Activated CD4-positive, alpha-beta T cell treated with anti-CD3 and anti-CD28 coated beads for 36 hours (primary cell): ENCODE measurements at regions not wholly inside any gene's neighbourhood (a gene's known extent, or its start where the extent isn't known, plus 50 kb on each side); places are given as distances from the start of the nearest gene placed in this dataset.
"Not testable (repeated sequence)": the region's sequence is repeated elsewhere in the genome, so short reads cannot be mapped to it uniquely, and the experiment has no call there.

ENCODE experiments used
- ATAC-seq: fragments of 200-7000 bp; cut with Tn5 transposase; one replicate; pipeline ENCODE4 v1.10.0; 2021; ENCODE audit warnings: mild to moderate bottlenecking, moderate library complexity
- CTCF ChIA-PET: fragments of 350-600 bp; sonication (Branson Sonifier 250); formaldehyde crosslinking; loops from one replicate; lab custom pipeline; 2021; ENCODE audit warnings: antibody characterized with exemption; lab: Charles Lee
- POLR2A ChIA-PET: fragments of 350-600 bp; sonication (Branson Sonifier 250); formaldehyde crosslinking; loops from one replicate; lab custom pipeline; 2021; ENCODE audit warnings: antibody characterized with exemption, inconsistent platforms; lab: Charles Lee
- DNase-seq: peaks from one replicate; pipeline ENCODE4 v3.0.0-alpha.2; 2020
- H3K27ac Mint-ChIP-seq: one replicate; pipeline ENCODE4 v1.8.0; 2021; ENCODE audit warnings: mixed read lengths
- H3K27me3 Mint-ChIP-seq: one replicate; pipeline ENCODE4 v1.8.0; 2021; ENCODE audit warnings: mixed read lengths
- H3K36me3 Mint-ChIP-seq: one replicate; pipeline ENCODE4 v1.8.0; 2021; ENCODE audit warnings: low read depth, mixed read lengths
- H3K4me1 Mint-ChIP-seq: one replicate; pipeline ENCODE4 v1.8.0; 2021; ENCODE audit warnings: mixed read lengths
- H3K4me3 Mint-ChIP-seq: one replicate; pipeline ENCODE4 v1.8.0; 2021; ENCODE audit warnings: mild to moderate bottlenecking, moderate library complexity, mixed read lengths
- H3K9me3 Mint-ChIP-seq: one replicate; pipeline ENCODE4 v1.8.0; 2021; ENCODE audit warnings: low read depth, mixed read lengths
- intact Hi-C, 2 experiments: fragments of 100-400 bp; cut with DNase I in 1 of 2; cut with micrococcal nuclease in 1 of 2; formaldehyde crosslinking; loops; one replicate each; pipeline versions ENCODE4 v1.14.2 to v1.15.1; 2022 to 2024; cut with DNase I, micrococcal nuclease

DNA sequence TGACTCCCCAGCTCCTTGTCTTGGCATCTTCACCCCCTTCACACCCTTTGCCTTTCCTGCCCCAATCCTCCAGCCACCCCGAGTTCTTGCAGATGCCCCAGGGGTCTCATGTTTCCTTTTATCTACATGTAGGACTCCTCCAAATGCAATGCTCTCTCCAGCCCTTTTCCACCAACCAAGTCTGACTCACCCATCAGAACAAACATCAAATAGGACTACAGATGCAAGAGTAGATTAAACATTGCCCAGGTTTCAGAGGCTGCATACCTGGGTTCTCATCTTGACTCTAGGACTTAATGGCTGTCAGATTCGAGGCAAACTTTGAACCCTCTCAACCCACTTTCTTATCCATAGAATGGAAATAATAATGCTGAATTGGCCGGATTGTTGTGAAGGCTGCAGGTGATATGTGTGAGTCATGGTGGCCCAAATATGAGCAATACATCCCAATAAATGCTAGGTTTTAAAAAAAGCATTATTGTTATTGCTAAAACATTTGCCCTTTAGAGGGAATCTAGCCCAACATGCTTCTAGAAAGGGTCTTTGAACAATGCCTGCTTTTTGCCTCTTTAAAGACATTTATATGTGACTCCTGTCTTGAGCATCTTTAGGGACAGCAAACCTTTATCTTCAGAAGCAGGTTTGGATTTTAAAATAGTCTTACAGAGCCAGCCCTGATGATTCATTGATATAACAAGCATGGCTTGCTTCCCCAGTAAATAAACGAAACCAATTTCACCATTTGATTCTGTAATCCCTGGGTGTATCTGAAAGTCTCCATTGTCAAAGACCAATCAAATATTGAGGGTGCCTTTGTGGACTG lies 310.1 kb downstream of the FOXL1 start:
- H3K36me3 Mint-ChIP-seq: no peaks in the 10 kb centered on the region
- H3K4me1 Mint-ChIP-seq: no peaks in the 10 kb centered on the region
- H3K27ac Mint-ChIP-seq: no peak overlapping the region

DNA sequence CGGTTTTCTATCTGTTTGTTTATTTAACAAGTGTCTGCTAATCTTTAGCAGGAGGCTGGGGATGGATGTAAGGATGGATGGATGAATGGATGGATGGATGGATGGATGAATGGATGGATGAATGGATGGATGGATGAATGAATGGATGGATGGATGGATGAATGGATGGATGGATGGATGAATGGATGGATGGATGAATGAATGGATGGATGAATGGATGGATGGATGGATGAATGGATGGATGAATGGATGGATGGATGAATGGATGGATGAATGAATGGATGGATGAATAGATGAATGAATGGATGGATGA lies 310.7 kb downstream of the FOXL1 start:
- CTCF ChIA-PET, H3K9me3 Mint-ChIP-seq, H3K4me1 Mint-ChIP-seq, H3K4me3 Mint-ChIP-seq, POLR2A ChIA-PET, DNase-seq, H3K36me3 Mint-ChIP-seq, H3K27me3 Mint-ChIP-seq, H3K27ac Mint-ChIP-seq, ATAC-seq, intact Hi-C loops: not testable (repeated sequence)

More for the DNA sequence above, 310.1 kb downstream of the FOXL1 start:
- Mint-ChIP-seq H3K9me3 (no peaks in the 10 kb centered on the region), H3K27me3 (peaks cover 7% of the 10 kb centered on the region), H3K4me3 (no peak overlapping the region)
- ATAC-seq (no peak), DNase-seq (no peak)
- CTCF ChIA-PET: no interaction called here
- intact Hi-C loops: no loop called here
- POLR2A ChIA-PET: no interaction called here

DNA sequence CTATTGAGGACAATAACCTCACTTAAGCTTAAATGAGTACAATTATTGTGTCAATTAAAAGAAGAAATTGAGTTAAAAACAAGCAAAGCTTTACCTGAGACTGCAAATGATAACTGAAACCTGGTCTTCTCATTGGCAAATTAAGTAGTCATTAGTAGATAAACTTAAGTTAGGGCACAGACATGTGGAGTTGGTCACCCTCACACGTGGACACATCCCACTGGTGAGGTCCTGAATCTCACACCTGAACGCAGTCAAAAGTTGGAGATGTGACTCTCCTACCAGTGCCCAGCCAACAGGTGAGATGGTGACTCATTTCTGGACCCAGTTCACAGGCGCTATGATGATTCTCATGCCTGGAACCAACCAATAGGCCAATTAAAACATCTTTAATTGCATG lies 311.6 kb downstream of the FOXL1 start:
- H3K9me3 Mint-ChIP-seq: no peaks in the 10 kb centered on the region
- peaks cover 10% of the 10 kb centered on the region for H3K27me3 Mint-ChIP-seq
- intact Hi-C loops: no loop called here
- DNase-seq (no peak), ATAC-seq (no peak)
- H3K4me1 Mint-ChIP-seq: no peaks in the 10 kb centered on the region
- ChIA-PET CTCF (interaction anchor here (0.9 kb wide), 1 partner anchor 16 kb away, joined by 3 read pairs; no protein-coding TSS in a partner anchor), POLR2A (no interaction called here)
- H3K4me3 Mint-ChIP-seq: no peak overlapping the region
- no peaks in the 10 kb centered on the region for H3K36me3 Mint-ChIP-seq
- no peak overlapping the region for H3K27ac Mint-ChIP-seq

DNA sequence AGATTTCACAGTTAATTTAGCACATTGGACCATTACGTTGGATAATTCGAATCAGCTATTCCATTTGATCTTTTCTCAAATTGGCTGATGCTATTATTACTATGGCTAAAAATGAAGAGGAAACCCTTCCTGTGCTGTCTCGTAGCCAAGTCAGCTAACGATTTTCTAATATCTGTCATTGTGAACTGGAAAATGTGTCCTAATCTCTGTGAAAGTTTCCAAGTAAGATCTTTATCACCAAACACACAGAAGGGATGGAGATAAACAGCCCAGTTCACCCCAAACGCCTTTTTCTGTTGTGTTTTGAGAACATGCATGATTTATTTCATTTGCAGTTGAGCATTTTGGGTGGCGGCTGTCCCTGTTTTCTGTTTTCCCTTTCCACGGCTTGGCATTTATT lies 312.8 kb downstream of the FOXL1 start:
- no peaks in the 10 kb centered on the region for H3K9me3 Mint-ChIP-seq
- no peak overlapping the region for H3K27ac Mint-ChIP-seq
- no peaks in the 10 kb centered on the region for H3K4me1 Mint-ChIP-seq
- intact Hi-C loops: no loop called here
- H3K4me3 Mint-ChIP-seq: no peak overlapping the region
- ChIA-PET CTCF (no interaction called here), POLR2A (no interaction called here)
- ATAC-seq (no peak), DNase-seq (no peak)
- peaks cover 10% of the 10 kb centered on the region for H3K27me3 Mint-ChIP-seq
- H3K36me3 Mint-ChIP-seq: no peaks in the 10 kb centered on the region

GRCh38 chr16:86891631-86892030 lies 313.3 kb downstream of the FOXL1 start:
- Mint-ChIP-seq H3K27me3 (peaks cover 10% of the 10 kb centered on the region), H3K27ac (no peak overlapping the region), H3K9me3 (no peaks in the 10 kb centered on the region), H3K4me1 (no peaks in the 10 kb centered on the region), H3K4me3 (no peak overlapping the region), H3K36me3 (no peaks in the 10 kb centered on the region)
- DNase-seq (no peak), ATAC-seq (no peak)
- intact Hi-C loops: no loop called here
- CTCF ChIA-PET: no interaction called here
- POLR2A ChIA-PET: no interaction called here

GRCh38 chr16:86892509-86892908 lies 314.2 kb downstream of the FOXL1 start:
- ATAC-seq (no peak), DNase-seq (no peak)
- ChIA-PET POLR2A (no interaction called here), CTCF (interaction anchor here (0.7 kb wide), 1 partner anchor 693 kb away, joined by 3 read pairs; no protein-coding TSS in a partner anchor)
- H3K36me3 Mint-ChIP-seq: no peaks in the 10 kb centered on the region
- H3K9me3 Mint-ChIP-seq: no peaks in the 10 kb centered on the region
- peaks cover 10% of the 10 kb centered on the region for H3K27me3 Mint-ChIP-seq
- no peak overlapping the region for H3K4me3 Mint-ChIP-seq
- intact Hi-C loops: no loop called here
- no peaks in the 10 kb centered on the region for H3K4me1 Mint-ChIP-seq
- H3K27ac Mint-ChIP-seq: no peak overlapping the region

DNA sequence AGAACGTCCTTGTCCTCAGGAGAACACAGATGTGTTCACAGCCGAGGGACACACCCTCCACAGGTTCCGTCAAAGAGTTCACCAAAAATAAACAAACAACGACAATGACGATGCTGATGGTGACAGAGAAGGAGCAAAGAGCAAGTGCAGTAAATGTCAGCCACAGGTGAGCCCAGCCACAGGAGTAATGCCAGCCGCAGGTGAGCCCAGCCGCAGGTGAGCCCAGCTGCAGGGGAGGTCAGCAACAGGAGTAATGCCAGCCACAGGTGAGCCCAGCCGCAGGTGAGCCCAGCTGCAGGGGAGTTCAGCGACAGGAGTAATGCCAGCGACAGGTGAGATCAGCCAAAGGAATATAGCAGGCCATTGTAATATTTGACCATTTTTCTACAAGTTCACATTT lies 315.2 kb downstream of the FOXL1 start:
- no peaks in the 10 kb centered on the region for H3K4me1 Mint-ChIP-seq
- DNase-seq: no peak
- ChIA-PET CTCF (no interaction called here), POLR2A (no interaction called here)
- no peak for ATAC-seq
- H3K4me3 Mint-ChIP-seq: no peak overlapping the region
- intact Hi-C loops: no loop called here
- H3K27ac Mint-ChIP-seq: no peak overlapping the region
- no peaks in the 10 kb centered on the region for H3K9me3 Mint-ChIP-seq
- no peaks in the 10 kb centered on the region for H3K36me3 Mint-ChIP-seq
- peaks cover 10% of the 10 kb centered on the region for H3K27me3 Mint-ChIP-seq

- DNase-seq: no peak
- intact Hi-C loops: no loop called here
- ChIA-PET CTCF (no interaction called here), POLR2A (no interaction called here)
- Mint-ChIP-seq H3K36me3 (no peaks in the 10 kb centered on the region), H3K9me3 (no peaks in the 10 kb centered on the region), H3K27ac (no peak overlapping the region), H3K4me3 (no peak overlapping the region), H3K4me1 (no peaks in the 10 kb centered on the region), H3K27me3 (peaks cover 8% of the 10 kb centered on the region)
- no peak for ATAC-seq
Observed at GRCh38 chr16:86894029-86894567, 315.7 kb downstream of the FOXL1 start.

DNA sequence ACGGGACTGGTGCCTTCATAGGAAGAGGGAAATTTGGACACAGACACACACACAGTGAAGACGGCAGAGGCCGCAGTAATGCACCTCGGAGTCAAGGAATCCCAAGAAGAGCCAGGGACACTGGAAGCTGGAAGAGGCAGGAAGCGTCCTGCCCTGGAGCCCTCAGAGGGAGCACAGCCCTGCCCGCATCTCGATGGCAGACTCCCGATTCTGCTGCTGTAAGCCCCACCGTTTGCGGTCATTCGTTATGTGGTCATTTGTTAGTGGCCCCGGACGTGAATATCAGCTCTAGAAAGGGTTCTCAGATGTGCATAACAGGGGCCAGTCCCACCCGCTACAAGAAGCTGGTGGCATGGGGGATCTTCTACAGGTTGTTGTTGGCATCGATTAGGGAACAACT lies 316.6 kb downstream of the FOXL1 start:
- ATAC-seq: no peak
- no peak for DNase-seq
- H3K4me3 Mint-ChIP-seq: no peak overlapping the region
- no peaks in the 10 kb centered on the region for H3K36me3 Mint-ChIP-seq
- POLR2A ChIA-PET: no interaction called here
- no peak overlapping the region for H3K27ac Mint-ChIP-seq
- H3K9me3 Mint-ChIP-seq: no peaks in the 10 kb centered on the region
- CTCF ChIA-PET: no interaction called here
- H3K27me3 Mint-ChIP-seq: peaks cover 8% of the 10 kb centered on the region
- no peaks in the 10 kb centered on the region for H3K4me1 Mint-ChIP-seq
- intact Hi-C loops: no loop called here

DNA sequence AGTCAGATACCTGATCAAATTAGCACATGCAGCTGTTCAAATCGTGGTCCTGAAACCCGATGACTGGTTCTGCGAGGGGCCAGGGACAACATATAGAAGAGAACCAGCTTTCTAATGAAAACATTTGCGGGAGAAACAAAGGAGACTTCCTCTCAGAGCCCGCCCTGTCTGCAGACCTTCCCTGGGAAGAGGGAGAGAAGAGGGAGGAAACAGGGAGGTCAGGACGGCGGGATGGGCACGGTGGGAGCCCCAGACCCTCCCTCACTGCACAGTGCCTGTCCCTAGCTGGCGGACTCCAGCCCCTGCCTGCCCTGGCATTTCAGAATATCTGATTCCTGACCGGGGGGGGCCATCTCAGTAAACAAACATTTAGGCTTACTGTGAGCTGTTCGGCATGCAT lies 317.3 kb downstream of the FOXL1 start:
- no peaks in the 10 kb centered on the region for H3K4me1 Mint-ChIP-seq
- H3K27me3 Mint-ChIP-seq: peaks cover 8% of the 10 kb centered on the region
- POLR2A ChIA-PET: no interaction called here
- no peaks in the 10 kb centered on the region for H3K9me3 Mint-ChIP-seq
- no peaks in the 10 kb centered on the region for H3K36me3 Mint-ChIP-seq
- no peak overlapping the region for H3K4me3 Mint-ChIP-seq
- intact Hi-C loops: no loop called here
- no peak overlapping the region for H3K27ac Mint-ChIP-seq
- CTCF ChIA-PET: interaction anchor here (0.7 kb wide), 1 partner anchor 1472 kb away, joined by 3 read pairs; no protein-coding TSS in a partner anchor
- ATAC-seq (no peak), DNase-seq (no peak)

DNA sequence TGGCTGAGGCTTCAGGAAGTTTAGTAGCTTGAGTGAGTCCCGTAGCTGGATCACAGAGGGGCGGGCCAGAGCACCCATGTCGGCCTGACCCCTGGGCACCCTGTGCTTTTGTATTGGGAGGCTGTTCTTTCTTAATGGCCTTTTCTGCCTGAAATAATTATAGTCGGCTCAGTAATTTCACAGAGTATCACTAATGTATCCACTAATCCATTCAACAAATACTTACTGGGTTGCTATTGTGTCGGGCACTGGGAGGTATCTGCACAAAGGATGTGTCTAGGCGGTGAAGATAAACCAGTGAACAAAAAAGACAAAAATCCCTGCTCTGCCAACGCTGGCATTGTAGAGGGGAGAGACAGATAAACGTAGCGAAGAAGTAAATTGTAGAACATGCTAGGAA lies 318.6 kb downstream of the FOXL1 start:
- no peaks in the 10 kb centered on the region for H3K4me1 Mint-ChIP-seq
- ATAC-seq (no peak), DNase-seq (no peak)
- no peaks in the 10 kb centered on the region for H3K36me3 Mint-ChIP-seq
- POLR2A ChIA-PET: no interaction called here
- CTCF ChIA-PET: no interaction called here
- no peak overlapping the region for H3K27ac Mint-ChIP-seq
- H3K27me3 Mint-ChIP-seq: peaks cover 8% of the 10 kb centered on the region
- no peak overlapping the region for H3K4me3 Mint-ChIP-seq
- H3K9me3 Mint-ChIP-seq: no peaks in the 10 kb centered on the region
- intact Hi-C loops: no loop called here

GRCh38 chr16:86897486-86897885 lies 319.1 kb downstream of the FOXL1 start:
- Mint-ChIP-seq H3K9me3 (no peaks in the 10 kb centered on the region), H3K4me1 (no peaks in the 10 kb centered on the region), H3K27ac (no peak overlapping the region), H3K27me3 (peaks cover 8% of the 10 kb centered on the region), H3K4me3 (no peak overlapping the region), H3K36me3 (no peaks in the 10 kb centered on the region)
- no peak for DNase-seq
- ChIA-PET POLR2A (no interaction called here), CTCF (no interaction called here)
- intact Hi-C loops: no loop called here
- ATAC-seq: no peak
